AG08396 (cell line): ENCODE measurements at regions not wholly inside any gene's neighbourhood (a gene's known extent, or its start where the extent isn't known, plus 50 kb on each side); places are given as distances from the start of the nearest gene placed in this dataset.
A peak's percentile ranks its signal among the peaks of the same experiment; 100 is the strongest.
"Not testable (repeated sequence)": the region's sequence is repeated elsewhere in the genome, so short reads cannot be mapped to it uniquely, and the experiment has no call there.

ENCODE experiments used
- DNase-seq: peaks from one replicate; pipeline ENCODE4 v3.0.0; 2012; ENCODE audit warnings: low spot score, mixed read lengths

DNA sequence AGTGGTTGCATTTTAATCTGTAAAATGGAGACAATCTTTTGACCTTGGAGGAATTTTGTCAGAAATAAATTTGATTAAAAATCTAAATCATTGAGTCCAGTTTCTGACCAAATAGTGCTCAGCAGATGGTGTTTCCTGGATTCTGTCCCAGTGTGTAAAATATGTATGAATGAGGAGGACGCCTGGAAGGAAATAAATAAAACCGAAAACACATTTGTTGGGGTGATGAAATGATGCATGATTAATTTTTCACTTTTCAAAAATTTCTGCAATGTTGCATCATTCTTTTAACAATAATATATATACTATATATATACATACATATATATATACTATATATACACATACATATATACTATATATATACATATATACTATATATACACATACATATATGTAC, 261.1 kb upstream of the TRIB2 start:
- no peak for DNase-seq

DNA sequence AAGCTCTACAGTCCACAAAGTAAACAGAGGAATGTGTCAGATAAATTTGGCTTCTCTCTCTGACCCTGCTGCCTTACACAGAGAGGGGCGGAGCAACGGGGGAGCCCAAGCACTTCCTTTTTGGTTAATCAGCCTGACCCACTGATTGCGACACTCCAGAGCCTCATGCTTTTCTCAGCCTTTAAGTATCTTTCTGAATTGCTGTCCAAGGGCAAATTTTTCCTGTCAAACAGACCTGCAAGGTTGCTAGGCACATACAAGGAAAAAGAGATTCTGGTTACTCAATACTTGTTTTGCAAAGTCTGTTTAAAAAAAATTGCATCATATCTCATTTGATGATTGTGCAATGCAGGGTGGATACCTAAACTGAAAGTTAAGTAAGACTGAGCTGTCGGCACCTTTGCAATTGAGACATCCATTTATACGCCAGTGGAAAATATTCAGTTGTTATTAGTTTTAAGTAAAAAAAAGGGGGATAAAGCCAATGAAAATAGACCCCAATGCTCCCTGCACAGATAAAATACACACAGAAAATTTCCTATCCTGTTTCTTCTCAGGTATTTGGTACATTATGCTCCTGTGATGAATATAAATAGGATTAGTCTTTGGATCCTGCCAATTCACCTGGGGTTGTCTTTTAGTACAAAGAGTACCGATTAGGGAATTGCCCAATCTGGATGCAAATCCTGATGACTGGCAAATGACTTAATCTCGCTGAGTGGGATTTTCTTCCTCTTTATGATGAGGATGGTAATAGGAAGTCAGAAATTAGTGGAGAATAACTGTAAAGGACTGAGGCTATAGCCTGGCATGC, 260.2 kb upstream of the TRIB2 start:
- DNase-seq, result peak; percentile 90

DNA sequence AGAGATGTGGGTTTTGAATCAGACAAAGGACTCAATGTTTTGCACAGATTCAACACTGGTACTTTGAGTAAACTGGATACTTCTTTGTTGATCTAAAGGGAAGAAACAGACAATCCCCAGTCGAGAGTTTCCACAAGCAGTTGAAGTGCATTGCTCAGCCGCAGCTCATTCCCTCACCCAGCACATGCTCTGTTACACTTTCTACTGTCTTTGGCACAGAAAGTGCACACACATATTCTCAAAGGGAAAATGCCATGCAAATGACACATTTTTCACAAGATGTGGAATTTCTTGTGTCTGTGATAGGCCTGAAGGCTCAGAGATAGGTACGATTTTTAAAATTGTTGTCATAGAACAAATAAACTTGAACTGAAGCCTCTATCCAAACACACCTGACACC, 258.9 kb upstream of the TRIB2 start:
- DNase-seq, result peak; percentile 28

DNA sequence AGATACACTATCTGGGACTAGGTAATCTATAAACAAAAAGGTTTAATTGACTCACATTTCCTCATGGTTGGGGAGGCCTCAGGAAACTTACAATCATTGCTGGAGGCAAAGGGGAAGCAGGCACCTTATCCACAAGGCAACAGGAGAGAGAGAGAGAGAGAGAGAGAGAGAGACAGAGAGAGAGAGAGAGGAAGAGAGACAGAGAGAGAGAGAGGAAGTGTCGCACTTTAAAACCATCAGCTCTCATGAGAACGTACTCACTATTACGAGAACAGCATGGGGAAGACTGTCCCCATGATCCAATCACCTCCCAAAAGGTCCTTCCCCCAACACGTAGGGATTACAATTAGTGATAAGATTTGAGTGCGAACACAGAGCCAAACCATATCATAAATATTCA, 253.5 kb upstream of the TRIB2 start:
- no peak for DNase-seq

DNA sequence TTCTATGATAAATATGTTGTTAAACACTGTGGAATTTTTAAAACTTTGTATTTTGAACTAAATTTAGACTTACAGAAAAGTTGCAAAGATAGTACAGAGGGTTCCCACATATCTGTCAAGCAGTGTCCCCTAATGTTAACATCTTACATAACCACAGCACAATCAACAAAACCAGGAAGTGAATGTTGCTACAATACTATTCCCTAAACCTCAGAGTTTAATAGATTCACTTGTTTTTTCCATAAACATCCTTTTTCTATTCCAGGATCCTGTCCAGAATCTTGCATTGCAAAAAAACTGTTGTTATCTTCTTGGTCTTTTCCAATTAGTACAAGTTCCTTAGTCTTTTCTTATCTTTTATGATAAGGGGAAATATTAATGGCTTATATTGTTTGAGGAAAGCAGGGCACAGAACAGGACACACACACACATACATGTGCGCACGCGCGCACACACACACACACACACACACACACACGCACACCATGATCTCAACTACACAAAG, 251.1 kb upstream of the TRIB2 start:
- no peak for DNase-seq

DNA sequence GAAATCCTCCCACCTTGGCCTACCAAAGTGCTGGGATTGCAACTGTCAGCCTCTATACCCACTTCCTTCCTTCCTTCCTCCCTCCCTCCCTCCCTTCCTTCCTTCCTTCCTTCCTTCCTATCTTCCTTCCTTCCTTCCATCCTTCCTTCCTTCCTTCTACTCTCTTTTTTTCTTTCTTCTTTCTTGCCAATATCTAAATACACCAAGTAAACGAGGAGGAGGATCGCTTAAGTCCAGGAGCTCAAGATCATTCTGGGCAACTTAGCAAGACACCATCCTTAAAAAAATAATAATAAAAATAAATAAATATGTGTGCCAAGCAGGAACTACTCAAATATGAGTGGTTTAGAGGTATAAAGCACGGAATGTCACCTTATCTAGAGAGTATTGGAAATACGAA, 249.4 kb upstream of the TRIB2 start:
- no peak for DNase-seq

DNA sequence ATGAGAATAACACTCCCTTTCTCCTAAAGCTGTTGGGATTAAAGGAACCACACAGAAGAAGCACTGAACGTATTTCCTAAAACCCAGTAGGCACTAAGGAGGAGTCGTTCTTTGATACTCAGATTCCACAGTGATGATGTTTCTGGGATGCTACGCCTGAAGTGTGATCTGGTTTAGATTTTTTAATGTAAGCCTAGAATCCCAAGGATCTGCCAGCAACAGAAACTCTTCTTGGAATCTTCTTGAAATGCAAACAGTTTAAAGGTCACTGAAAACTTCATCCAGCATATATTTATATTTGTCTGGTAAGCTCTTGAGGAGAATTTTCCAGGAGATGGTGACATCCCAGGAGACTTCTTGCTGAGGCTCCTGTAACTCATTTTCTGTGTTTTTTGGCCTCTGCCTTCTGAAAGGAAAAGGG, 247.6 kb upstream of the TRIB2 start:
- no peak for DNase-seq

DNA sequence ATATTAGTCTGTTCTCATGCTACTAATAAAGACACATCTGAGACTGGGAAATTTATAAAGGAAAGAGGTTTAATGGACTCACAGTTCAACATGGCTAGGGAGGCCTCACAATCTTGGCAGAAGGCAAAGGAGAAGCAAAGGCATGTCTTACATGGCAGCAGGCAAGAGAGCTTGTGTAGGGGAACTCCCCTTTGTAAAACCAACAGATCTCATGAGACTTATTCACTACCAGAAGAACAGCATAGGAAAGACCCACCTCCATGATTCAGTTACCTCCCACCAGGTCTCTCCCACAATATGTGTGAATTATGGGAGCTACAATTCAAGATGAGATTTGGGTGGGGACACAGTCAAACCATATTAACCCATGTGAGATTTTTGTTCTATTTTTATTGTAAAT, 244.5 kb upstream of the TRIB2 start:
- not testable (repeated sequence) for DNase-seq

DNA sequence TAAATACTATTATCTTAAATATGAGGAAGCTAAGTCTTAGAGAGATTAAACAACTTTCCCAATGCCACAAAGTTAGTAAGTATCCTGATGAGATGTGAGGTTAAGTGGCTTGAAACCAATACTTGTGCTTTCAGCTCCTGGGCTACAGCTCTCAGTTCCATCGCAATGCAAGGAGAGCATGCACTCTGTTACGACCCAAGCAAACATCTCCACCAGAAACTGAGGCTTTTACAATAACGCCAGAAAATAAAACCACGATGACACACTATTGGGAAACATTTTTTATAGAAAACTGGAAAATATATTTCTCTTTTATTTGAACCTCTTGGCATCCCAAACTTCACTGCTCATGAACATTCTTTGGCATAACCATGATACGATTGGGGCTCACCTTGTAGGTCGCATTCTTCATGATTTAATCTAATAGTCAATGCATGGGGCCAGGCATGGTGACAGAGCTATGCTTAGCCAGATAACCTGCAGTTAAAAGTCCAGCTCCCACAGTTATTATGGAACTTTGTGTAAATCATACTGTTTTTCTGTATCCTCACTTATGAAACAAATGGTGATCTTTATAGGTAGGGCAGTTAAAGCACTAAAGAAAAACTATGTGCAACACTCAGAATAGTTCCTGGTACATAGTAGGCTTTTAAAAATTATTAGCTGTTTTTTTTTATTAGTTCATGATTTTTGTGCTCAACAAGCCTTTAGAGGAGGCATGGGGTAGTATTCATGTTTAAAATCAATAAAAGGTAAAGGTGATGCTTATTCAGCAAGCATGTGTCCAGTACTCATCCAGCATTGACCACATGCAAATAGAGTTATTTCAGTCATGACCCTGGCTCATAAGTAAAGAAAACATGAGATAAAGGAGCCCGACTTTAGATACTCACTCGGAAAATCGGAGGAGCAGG, 238.3 kb upstream of the TRIB2 start:
- DNase-seq, result no peak

DNA sequence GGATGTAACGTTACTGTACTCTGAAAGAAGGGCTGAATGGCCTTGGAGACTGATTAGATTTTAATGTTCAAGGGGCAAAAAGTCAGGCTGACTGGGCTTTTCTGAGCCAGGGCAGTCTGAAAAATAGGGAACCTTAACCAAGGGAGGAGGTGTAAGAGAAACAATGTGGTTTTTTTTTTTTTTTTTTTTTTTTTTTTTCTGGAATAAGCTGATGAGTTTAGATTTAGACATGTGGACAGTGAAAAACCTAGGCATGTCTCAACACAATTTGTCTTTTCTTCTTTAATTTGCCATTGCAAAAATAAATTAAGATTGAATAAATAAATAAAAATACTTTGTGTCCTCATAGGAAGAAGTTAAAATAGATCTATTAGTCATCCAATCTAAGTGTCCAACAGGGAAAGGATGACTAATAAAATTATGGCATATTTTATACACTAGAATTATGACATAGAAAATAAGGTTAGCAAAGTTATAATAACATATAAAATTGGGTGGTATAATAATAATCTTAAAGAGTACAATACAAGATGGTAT, 237.6 kb upstream of the TRIB2 start:
- DNase-seq, result no peak

DNA sequence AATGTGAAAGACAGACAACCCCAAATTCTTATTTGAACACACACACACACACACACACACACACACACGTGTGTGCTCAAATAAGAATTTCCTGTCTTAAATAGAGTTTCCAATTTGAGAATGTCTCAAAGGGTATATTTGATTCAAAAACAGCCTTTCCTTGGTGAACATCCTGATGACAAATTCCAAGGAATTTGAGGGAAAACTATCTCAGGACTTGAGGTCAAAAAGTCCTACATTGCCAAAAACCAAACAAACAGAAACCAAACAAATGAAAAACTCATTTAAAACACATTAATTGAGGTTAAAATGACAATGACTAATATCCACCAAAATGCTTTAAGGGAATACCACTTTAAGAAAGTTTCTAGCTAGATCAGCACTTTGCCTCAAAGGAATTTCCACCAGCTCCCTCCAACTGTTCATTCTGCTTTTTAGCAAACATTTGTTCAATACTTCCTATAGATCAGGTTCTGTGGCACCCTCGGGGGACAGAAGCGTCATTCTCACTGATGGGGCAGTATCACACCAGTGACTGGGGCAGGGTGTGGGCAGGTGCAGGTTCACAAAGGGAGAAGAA, 232.1 kb upstream of the TRIB2 start:
- no peak for DNase-seq

DNA sequence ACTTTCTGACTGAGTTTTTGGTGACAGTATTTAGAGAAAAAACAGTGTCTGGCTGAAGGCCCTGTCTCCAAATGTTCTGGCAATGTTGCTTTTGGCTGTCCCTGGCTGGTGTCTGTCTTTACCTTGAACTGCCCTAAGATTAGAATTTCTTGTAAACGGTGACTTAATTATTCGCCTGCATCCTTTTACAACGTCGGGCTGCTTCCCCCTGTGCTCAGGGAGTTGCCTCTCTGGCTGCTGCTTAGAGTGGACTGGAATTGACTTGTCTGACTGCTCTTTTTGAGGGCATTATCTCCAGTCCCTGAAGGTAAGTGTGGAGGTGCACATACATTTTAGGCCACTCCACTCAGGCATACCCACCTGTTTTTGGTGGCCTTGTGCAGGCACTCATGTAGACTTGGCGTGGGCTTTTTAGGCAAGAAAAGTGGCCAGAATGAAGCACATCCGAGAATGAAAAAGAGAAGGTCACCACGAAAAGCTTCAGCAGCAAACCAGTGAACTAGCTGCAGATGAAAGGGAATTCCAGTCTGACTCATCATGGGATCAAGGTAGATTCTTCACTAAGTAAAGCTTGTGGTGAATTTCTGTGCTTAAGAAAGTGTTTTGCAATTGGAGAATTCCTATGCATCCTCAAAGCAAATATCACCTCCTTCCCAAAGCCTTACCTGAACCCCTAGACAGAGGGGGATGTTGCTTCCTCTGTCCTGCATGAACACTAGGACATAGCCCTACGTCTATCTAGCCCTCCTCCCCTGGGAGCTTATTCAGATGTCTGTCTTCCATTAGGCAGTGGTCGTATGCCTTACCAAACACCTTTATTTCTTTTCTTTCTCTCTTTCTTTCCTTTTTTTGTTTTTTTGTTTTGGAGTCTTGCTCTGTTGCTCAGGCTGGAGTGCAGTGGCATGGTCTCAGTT, 230.3 kb upstream of the TRIB2 start:
- no peak for DNase-seq

DNA sequence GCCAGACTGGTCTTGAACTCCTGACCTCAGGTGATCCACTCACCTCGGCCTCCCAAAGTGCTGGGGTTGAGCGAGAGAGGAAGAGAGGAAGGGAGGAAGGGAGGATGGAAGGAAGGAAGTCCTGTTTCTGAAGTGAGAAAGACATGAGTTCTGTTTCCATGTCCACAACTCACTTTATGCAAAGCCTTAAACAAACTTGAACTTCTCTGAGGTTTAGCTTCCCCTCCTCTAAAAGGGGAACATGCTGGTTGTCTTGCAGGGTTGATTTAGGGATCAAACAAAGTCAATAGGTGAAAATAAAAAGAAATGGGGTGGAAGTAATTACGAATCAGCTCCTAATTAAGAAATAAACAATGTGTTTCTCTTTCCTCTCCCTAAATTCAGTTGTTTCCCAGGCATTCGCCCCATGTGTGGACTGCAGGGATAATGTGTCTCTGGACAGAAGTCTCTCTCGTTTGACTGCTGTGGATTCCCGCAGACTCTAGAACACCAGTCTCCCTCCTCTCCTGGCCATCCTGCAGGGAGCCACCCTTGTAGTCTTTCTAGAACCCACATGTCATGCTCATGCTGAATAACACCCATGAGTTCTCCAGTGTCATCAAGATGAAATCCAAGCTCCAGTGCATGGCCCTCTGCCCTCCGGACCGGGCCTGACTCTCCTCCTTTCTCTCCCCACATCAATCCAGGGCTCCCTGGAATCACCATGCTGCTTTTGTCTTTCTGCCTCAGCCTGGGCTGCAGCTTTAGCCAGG, 229.3 kb upstream of the TRIB2 start:
- no peak for DNase-seq

DNA sequence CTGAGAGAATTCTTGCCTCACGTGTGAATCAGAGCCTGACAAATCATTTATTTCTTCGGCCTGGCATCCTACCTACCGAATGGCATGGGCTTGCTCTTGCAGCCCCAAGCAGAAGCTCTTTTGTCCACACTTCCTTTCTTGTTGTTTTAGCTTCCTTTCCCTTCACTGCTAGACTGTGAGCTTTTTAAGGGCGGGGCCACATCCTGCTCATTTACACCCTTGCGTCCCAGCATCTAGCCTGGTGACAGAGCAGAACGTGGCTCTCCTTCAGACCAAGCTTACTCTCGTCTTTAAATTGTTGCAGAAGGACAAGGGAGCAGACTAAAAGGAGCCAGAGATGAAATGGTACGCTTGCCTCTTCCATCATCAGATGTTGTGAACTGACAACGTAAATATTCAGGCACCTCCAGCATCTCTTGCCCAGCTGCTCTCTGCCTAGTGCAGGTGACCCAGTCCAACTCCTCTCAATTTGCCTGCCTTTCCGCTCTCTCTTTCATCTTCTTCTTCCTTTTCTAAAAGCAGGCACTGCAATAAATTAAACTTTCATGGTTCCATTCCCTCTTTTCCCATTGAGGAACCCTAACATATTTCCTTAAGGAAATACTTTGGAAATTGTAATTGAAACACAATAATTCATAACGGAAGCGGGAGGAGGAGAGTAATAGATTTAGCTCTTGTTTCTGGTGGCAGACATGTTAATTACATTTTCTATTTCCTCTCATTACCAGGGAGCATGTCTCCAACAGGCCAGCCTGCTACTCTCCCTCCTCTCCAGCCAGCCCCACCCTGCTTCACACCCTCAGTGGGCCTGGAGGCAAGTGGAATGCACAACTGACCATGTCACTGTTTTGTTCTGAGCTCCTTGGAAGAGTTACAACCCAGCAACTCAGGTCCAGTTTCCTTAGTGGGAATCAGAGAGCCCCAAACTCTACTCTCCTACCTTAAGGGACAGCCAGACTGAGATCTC, 228.1 kb upstream of the TRIB2 start:
- DNase-seq, result no peak

DNA sequence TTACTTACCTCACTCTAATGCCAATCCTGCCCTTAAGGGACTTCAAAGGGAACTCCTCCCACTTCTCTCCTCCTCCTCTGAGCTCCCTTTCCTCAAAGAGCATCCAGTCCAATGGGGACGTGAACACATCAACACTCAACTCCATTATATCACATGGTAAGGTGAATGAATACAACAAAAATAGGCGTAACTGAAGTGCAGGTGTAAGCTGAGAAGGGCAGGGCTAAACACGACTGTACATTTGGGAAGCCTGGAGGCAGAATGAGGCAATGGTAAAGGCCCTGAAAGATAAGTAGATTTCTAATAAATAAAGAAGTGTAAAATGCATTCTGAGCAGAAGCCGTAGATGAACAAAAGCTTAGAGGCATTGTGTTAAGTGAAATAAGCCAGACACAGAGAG, 226.1 kb upstream of the TRIB2 start:
- no peak for DNase-seq

DNA sequence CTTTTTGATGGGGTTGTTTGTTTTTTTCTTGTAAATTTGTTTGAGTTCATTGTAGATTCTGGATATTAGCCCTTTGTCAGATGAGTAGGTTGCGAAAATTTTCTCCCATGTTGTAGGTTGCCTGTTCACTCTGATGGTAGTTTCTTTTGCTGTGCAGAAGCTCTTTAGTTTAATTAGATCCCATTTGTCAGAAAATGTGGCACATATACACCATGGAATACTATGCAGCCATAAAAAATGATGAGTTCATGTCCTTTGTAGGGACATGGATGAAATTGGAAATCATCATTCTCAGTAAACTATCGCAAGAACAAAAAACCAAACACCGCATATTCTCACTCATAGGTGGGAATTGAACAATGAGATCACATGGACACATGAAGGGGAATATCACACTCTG, 224.4 kb upstream of the TRIB2 start:
- DNase-seq, result not testable (repeated sequence)

DNA sequence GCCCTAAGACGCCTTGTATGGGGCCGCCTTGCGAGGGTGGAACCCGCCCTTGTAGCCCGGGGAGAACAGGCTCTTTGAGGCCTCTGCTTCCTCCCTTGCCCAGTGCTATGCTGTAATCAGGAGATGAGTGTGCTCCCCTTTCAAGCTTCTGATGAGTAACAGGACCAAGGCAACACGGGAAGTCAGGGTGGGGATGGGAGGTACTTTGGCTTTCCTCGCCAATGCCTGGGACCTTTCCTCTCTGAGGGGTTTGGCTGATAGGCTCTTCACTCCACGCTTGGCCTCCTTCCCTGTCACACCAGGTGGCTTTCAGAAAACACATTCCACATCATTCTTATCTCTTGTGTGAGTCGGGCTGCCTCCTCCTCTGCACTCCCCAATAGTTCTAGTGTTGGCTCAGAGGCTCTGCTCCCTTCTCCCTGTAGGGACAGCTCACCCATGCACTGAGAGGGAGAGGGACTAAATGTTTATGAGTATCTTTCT, 223.7 kb upstream of the TRIB2 start:
- peak; percentile 31 for DNase-seq

DNA sequence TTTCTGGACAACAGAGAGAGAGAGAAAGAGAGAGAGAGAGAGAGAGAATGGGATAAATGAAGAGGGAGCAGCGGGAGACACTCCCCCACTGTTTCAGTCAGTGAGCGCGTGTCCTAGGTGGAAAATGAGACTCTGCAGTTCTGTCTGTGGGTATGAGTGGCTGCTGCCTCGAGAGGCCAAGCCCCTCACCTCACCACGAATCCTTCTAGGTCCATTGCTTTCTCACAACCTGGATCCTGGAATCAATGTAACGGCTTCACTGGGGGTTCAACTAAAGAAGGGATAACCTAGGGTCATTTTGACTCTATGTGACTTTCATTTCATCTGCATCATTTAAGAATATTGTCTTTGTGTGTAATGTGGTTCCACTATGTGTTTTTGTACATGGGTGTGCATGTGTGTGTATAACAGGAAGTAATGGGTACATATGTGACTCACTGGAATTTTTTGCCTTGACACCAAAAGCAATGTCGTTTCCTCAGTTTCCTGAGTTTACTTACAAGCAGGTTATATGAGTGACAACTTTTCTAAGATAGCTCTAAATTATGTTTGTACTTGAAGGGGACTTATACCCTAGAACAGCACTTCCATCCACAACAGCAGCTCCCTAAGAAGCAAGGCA, 221.4 kb upstream of the TRIB2 start:
- no peak for DNase-seq

DNA sequence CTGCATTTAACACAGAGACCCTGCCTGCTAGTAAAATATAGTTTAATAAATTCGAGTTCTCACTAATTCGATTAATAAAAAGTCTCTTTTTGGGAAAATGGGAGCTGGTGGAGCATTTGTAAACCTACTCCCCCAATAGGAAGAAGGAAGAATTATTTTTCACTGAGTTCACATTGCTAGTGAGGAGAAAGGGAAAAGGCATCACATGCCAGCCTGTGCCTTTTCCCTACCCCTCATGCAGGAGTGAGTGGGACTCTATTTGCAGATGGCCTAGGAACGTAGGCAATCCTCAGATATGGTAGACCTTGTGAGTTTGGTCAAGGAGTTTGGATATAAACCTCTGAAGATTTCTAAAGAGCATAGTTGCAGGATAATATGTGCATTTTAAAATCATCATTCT, 218.4 kb upstream of the TRIB2 start:
- no peak for DNase-seq
